ENCODE measurements at regions not wholly inside any gene's neighbourhood (a gene's known extent, or its start where the extent isn't known, plus 50 kb on each side); places are given as distances from the start of the nearest gene placed in this dataset.

DNA sequence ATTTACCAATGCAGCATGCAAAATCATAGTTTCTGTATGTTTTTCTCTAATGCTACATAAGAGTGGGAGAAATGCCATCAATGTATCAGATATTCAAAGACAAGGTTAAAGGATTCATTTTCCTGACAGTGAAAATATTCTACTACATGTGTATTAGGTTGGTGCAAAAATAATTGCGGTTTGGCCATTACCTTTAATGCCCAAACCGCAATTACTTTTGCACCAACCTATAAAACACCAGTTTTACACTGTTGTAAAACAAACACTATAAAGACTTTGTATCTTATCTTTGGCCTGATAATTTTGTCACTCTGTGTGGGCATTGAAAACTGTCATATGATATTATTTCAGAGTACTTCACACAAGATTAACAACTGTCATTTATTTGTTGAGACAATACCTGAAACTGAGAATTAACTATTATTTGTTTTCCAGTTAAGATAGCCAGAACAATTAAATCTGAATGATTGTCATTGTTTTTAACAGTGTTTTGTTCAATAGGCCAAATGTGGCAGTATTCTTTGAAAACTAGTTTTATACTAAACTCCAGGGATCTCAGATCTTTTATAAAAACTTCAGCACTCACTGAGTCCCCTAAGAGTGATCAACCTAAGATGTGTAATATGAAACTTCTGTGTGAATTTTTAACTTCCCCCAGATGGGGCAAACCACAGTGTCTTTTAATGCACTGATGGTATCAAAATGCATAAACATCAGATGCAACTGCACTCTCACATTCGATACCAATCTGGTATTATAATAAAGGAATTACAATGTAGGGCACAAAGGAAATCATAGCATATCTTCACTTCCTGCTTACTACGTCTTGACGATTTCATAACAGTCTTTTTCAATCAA is 53.8 kb upstream of the FBN2 start:
- DNase-seq (ENCODE audit: low read depth in 2 of 2), result no peak

DNA sequence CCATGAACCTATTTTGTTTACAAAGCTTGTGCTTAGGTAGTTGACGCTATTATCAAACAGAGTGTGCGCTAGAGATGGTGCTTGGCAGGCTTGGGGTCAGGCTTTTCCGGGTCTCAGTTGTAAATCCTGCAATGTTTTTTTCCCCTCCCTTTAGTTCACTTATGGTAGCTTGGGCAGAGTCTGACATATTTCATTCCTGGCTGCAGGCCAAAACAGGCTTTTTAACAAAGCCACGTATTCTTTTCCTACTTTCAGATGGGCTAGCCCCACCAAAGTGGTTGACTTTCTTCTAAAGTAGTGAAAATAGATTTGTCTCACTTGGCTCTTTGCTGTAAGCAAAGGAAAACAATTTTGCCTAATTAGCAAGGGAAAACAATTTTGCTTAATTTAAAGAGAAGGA is 58.0 kb upstream of the FBN2 start:
- DNase-seq (ENCODE audit: low read depth in 2 of 2), result no peak

DNA sequence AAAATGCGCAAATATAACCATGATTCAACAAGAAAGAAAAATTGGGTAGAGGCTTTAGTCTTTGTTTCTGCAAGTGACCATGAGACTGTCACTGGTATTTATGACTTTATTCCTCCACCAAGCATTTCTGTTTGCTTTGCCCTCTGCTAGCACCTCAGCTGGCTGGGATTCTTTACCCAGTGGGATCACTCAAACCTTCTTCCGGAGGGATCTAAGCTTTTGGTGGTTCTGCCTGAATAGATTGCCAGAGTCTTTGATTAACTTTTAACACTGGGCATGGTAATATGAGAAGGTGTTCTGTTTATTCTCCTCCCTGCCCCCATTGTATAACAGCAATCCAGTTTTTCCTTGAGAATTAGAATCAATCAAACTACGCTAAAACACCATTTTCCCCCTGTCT is 59.1 kb upstream of the FBN2 start:
- no peak for DNase-seq (ENCODE audit: low read depth in 2 of 2)

DNA sequence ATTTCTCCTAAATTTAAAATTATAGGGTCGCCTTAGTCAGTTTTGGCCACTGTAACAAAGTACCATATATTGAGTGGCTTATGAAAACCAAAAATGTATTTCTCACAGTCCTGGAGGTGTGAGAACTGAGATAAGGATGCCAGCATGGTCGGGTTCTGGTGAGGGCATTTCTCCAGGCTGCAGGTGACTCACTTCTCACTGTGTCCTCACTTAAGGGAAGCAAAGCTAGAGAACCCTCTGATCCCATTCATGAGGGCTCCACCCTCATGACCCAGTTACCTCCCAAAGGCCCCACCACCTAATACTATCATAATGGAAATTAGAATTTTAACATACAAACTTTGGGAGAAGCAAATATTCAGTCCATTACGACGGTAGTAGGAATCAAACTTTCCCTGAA is 75.1 kb upstream of the FBN2 start:
- DNase-seq (ENCODE audit: low read depth in 2 of 2), result no peak

DNA sequence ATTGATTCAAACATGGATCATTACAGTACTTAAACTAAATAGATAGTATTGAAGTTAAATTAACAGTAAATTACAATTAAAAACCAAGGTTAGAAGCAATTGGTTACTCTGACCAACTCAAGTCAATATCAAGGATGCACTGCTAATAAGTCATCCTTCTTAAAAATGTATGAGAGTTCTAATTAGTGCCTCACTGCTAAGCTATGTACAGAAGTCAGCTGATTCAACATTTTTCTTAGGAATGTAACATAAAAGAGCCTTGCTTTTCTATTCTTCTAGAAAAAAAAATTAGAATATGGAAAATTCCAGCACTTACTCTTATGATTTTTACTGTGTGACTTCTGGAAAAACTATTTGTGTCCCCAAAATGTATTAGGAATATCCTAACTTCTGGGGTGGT is 75.7 kb upstream of the FBN2 start:
- no peak for DNase-seq (ENCODE audit: low read depth in 2 of 2)

DNA sequence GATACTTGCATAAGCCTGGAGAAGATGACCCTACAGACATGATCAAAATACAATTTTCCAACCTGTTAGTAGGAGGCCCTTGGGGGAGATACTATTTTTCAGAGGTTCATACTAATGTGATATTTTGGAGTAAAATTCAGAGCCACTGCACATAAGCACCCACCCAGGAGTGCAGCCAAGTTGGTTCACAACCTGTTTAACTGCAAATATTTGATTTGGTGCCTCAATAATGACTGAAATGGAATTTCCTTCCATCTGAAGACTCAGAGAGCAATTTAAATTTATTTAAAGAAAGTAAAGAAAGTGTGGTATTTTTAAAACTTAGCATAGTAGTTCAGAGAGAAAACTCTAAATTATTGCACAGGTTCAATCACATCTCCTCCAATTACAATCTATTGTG is 77.5 kb upstream of the FBN2 start:
- DNase-seq (ENCODE audit: low read depth in 2 of 2), result no peak

DNA sequence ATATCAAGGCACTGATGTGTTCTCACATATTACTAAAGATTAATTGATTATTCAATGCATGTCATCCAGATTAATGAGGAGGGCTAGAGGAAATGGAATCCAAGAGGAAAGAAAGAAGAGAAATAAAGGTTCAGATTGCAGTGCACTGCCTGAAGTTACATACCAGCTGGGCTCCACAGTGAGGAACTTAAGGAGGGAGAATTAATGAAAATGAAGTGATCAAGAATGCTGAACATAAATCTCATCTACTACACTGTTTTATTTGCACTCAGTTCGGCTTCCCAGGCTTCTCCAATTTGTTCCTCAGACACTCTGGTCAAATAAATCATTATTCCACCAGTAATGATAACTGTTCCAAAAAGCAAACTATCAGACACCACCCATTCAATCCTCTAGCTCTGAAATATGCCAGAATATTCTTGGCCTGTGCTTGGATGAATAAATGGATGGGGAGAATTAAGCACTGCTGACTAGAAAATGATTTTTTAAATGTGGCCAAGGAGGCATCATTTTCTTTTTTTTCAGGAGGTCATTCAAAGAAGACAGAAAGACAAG is 88.6 kb upstream of the FBN2 start:
- DNase-seq (ENCODE audit: low read depth in 2 of 2), result no peak

DNA sequence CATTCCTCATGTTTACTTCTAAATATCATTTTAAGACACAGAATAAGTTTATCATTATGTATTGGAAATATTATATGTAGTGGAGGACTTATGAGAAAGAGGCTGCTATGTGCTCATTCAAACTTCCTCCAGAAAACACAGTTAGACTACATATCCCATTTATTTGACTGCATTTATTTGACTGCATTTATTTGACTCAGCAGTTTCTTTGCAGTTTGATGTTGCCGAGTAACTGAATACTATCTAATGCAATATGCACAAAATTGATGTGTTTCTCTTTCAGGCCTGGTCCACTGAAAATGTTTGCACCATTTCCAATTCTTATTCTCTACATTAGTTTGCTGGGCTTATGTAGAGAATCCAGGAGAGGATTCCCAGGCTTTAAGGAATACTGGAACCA is 89.9 kb upstream of the FBN2 start:
- DNase-seq (ENCODE audit: low read depth in 2 of 2), result no peak

DNA sequence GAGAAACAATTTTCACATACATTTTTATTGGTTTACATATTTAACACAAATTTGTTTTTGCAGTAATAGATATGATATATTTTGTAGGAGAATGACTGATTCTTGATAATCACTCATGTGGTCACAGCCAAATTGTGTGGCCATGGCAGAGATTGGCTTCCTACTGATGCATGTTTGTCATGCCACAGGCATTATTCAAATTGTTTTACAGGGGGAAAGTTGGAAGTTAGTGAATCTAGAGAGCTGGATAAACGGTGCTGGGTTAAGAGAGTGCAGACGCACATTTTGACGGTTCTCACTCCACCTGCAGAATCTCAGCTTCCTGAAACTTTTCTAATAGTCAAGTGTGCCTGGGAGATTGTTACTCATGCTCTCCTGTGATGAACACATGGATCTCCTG is 91.1 kb upstream of the FBN2 start:
- no peak for DNase-seq (ENCODE audit: low read depth in 2 of 2)

DNA sequence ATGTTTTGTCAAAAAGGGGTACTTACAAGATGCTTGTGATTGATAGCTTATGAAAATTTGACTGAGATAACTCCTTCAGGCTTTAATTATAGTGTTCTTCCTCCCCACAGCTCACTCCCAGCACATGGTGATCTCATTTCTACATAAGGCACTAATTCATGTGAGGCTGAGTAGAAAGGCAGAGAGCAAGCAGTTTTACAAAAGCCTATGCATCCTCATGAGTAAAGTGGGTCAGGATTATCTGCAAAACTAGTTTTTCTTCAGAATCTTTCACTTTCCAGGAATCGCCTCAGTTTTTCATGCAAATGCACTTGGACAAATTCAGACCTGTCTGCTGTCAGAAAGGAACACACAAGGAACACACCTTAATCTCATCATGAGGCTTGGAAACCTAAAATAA is 92.1 kb upstream of the FBN2 start:
- DNase-seq (ENCODE audit: low read depth in 2 of 2), result no peak

DNA sequence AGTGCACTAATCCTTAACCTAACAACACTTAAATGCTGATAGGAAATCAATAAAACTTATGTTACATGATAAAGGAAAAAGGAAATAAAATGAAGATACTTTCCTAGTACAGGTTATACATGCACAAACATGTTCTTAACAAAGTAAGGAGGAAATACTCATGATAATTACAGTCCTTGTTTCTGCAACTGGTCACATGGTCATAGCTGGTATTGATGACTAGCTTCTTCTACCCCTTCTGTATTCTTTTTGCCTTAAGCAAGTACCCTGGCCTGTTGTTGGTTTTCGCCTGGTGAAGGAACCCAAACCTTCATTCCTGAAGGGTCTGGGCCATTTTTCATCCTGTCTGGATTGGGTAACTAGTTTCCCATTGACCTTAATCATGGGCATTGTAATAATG is 93.7 kb upstream of the FBN2 start:
- DNase-seq (ENCODE audit: low read depth in 2 of 2), result no peak

DNA sequence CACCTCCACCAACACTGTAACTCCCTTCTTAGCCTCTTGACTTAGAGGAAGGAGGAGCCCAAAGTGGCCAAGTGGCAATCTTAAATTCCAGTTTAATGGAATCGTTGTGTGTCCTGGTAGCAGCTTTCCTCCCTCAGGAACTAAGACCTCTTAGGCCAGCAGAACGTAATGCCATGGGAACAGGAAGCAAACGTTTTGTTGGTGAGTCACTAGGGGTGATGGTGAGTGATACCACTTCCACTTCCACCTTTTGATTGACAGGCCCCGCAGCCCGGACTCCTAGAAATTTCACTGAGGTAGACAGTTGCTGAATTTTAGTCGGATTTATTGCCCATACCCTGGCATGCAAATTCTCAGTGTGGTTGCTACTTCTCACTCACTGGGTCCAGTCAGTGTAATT is 94.2 kb upstream of the FBN2 start:
- DNase-seq (ENCODE audit: low read depth in 2 of 2), result no peak

DNA sequence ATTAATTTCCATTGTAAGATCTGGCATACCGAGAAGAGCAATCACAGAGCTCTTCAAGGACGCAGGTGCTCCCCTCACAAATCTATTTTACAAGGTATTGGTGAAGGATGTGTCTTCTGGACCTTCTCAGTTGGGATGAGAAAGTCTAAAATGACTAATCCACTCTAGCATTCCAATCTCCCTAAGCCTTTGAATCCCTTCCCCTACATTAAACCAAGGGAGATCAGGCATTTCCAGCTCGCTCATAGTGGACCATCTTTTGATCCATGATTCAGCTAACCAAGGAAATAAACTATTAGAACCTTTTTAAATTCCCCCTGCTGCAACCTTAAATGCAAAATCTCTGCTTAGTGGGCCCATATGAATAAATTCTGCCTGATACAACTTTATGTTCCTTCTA is 95.9 kb upstream of the FBN2 start:
- DNase-seq (ENCODE audit: low read depth in 2 of 2), result no peak

DNA sequence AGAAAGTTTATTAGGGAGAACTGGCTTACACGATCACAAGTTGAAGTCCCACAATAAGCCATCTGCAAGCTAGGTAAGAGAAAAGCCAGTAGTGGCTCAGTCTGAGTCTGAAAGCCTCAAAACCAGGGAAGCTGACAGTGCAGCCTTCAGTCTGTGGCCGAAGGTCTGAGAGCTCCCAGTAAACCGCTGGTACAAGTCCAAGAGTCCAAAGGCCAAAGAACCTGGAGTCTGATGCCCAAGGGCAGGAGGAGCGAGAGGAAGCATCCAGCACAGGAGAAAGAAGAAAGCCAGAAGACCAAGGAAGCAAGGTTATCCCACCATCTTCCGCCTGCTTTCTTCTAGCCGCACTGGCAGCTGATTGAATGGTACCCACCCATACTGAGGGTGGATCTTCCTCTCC is 97.3 kb upstream of the FBN2 start:
- no peak for DNase-seq (ENCODE audit: low read depth in 2 of 2)

DNA sequence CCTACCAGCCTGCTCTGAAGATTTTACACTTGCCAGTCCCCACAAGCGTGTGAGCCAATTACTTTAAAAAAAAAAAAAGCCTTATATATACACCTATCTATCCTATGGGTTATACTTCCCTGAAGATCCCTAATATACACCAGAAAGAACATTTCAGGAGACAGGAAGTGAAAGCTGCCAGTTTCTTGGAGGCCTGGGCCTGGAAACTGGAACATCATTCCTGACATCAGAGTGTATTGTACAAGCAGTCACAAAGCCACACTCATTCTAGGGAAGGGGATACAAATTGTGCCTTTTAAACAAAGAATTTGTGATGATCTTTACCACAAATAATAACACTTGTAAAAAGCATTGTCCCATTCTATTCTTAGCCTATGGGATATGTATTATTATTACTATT is 98.3 kb upstream of the FBN2 start:
- no peak for DNase-seq (ENCODE audit: low read depth in 2 of 2)

DNA sequence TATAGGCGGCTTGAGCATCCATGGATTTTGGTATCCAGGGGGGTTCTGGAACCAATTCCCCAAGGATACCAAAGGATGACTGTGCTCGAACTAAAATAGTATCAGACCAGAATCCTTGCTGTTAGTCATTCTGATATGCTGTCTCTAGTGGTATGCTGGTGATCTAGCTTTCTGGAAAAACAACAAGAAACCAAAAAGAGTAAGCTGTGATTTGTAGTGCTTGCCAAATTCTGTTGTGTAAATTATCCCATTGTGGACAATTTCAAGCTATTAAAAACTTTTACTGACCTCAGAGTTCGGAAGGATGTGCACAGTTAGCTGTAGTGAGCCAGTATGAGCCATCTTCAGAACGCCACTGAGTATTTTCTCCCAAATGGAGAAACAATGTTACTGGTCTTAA is 99.0 kb upstream of the FBN2 start:
- DNase-seq (ENCODE audit: low read depth in 2 of 2), result no peak

DNA sequence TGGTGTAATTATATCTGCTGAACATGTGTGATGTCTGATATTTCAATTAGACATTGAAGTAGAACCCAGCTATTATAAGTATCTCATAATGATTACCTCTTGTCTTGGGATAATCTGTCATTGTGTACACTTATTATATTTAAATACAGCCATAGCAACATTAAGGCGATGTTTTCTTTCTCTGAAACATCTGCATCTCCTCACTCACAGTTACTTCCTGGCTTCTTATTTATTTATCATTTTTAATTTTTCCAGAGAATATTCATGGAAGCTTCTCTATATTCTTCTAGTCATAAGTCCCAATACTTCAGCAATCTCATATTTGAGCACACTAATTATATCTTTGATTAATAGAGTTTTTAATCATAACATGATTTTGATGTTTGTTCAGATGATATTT is 103.8 kb upstream of the FBN2 start:
- DNase-seq (ENCODE audit: low read depth in 2 of 2), result no peak

DNA sequence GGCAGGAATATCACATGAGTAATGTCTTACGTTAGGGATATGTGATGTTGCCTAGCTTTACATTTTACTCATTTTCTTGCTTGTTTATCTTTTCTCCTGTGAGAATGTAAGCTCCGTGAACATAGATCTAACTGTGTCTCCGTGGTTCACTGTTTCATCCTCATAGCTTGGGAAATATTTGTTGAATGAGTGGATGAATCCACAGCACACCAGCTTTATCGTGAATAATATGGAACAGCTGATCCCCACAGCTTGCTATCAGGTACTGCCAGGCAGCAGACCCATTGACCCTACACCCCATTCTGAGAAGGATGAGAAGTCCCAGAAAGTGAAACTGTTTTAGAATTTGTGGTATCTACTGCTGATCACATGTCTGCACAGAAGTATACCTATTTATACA is 106.8 kb upstream of the FBN2 start:
- DNase-seq (ENCODE audit: low read depth in 2 of 2), result no peak

DNA sequence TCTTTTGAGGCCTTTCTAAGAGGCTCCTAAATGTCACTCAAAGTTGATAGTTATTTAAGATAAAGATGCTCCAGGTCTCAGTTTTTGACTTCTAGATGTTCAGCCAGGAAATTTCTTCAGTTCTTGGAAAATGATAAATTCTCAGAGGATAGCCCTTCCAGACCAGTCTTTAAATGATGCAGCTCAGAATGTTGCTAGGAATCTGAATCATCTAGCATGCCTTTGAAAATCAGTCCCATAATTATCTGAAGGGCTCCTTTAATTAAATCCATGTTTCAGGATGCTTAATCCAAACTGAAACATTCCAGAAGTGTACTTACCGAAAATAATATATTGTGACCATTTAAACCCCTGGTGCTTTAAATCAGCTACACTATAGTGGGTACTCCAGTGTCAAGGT is 107.5 kb upstream of the FBN2 start:
- DNase-seq (ENCODE audit: low read depth in 2 of 2), result no peak

DNA sequence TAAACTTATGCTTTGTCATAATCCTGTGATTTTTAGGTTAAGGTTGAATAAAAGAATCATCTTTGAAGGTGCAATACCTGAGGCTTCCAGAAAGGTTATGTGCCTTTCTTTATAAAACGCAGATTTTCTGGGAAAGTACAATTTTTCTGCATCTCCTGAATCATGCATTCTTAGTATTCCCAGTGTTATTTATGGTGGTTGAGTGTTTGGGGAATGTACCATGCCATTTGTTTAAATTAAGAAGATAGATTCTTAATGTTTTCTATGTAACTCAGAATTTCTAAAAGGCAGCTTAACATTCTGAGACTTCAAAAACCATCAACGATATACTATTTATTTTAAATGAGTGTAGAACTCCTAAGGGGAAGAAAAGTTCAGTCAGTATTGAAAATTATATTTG is 108.1 kb upstream of the FBN2 start:
- DNase-seq (ENCODE audit: low read depth in 2 of 2), result no peak

DNA sequence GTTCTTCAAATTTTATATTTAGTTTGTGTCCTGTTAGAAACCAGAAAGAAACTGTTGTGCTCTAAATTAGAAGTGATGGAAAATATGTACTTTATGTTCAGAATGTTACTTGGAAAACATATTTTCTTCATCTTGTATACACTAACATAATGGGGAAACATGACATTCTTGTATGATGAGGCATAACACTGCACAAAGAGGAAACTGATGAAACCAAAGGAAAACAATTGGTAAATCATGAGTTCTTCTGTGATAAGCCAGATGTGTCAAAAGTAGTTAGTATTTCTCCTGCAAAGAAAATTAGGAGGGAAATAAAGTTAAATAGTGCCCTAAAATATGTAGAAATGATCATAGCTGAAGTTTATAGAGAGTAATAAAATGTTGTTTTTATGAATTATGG is 111.1 kb upstream of the FBN2 start:
- no peak for DNase-seq (ENCODE audit: low read depth in 2 of 2)

DNA sequence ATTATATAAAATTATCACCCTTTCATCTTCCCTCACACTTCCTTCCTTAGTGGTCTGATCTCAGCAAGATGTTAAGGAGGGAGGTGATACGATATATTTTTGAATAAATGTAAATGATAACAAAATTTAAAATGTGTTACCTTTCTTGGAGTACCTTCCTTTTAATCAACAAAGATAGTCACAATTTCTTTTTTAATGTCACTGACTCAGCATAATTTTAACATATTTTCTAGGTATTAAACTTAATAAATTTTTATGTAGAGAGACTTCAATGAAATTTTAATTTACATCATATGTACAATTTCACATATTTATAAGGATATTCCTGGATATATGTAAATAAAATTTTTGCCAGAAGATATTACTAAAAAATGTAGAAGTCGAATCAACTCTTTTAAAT is 125.0 kb upstream of the FBN2 start:
- DNase-seq (ENCODE audit: low read depth in 2 of 2), result no peak

DNA sequence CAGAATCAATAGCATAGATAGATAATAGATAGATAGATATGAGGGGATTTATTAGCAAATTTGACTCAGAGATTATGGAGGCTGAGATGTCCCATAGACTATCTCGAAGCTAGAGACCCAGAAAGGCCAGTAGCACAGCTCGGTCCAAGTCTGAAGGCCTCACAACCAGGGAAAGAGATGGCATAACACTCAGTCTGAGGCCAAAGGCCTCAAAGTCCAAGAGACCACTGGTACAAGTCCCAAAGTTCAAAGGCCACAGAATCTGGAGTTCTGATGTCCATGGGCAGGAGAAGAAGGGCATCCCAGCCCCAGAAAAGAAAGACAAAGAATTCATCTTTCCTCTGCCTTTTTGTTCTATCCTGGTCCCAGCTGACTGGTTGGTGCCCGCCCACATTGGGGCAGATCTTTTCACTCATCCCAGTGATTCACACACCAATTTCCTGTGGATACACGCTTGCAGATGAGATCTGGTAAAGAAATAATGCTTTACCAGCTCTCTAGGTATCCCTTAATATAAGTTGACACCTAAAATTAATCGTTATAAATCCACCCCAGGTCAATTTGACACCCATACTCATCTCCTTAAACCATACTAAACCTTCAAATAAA is 127.8 kb upstream of the FBN2 start:
- DNase-seq (ENCODE audit: low read depth in 2 of 2), result no peak

DNA sequence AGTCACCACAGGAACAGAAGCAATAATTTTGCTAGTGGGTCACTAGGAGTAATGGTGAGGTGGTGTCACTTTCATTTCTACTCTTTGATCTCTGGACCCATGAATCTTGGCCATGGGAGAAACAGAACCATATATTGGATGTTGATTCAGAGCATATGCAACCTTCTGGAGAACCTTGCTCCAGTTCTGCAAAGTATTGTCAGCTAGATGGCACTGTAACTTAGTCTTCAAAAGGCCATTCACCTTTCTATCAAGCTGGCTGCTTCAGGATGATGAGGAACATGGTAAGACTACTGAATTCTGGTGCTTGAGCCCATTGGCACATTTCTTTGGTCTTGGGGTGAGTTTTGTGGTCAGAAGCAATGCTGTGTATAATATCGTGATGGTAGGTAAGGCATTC is 129.1 kb upstream of the FBN2 start:
- DNase-seq (ENCODE audit: low read depth in 2 of 2), result no peak

All from activated CD4-positive, alpha-beta T cell treated with anti-CD3 and anti-CD28 coated beads for 24 hours (primary cell).